ENCODE measurements at regions not wholly inside any gene's neighbourhood (a gene's known extent, or its start where the extent isn't known, plus 50 kb on each side); places are given as distances from the start of the nearest gene placed in this dataset.

DNA sequence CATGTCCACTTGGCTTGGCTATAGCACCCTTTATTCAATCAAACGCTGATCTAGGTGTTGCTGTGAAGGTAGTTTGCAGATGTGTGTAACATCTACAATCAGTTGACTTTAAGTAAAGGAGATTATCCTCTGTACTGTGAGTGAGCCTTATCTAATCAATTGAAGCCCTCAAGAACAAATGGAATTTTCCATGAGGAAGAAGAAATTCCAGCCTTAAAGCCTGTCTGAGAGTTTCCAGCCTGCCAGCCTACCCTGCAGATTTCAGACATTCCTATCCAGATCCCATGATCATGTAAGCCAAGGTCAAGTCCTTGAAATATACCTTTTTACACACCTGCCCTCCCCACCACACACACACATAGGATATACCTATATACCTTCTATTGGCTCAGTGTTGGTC is 696.7 kb downstream of the MRPL39 start:
- Histone ChIP-seq H2AK9ac (replicated peaks; ENCODE audit: low read depth, low read length, poor library complexity) (no peak overlapping the region), H3K56ac (ENCODE audit: extremely low read depth, insufficient read depth, low read length) (no peak overlapping the region), H4K8ac (ENCODE audit: low read depth in 2 of 2, low read length in 2 of 2) (no peak overlapping the region), H2BK15ac (ENCODE audit: low read depth, low read length) (no peak overlapping the region), H3K18ac (ENCODE audit: low read depth, low read length) (no peak overlapping the region), H3K14ac (replicated peaks; ENCODE audit: low read depth, low read length) (no peak overlapping the region), H2AK5ac (ENCODE audit: low read depth, low read length) (no peak overlapping the region), H2BK20ac (ENCODE audit: low read depth, low read length) (no peak overlapping the region), H3K36me3 (ENCODE audit: control insufficient read depth, insufficient read depth, low read length) (no peaks in the 10 kb centered on the region), H3K9me1 (ENCODE audit: insufficient read depth, low read length) (no peaks in the 10 kb centered on the region), H3K27ac (ENCODE audit: insufficient read depth, low read length) (no peak overlapping the region), H3K9ac (ENCODE audit: low read depth, low read length) (no peak overlapping the region), H2BK120ac (ENCODE audit: low read depth, low read length) (no peak overlapping the region), H3K4ac (ENCODE audit: low read depth, low read length) (no peak overlapping the region), H3K4me2 (ENCODE audit: low read depth, low read length) (no peak overlapping the region), H3K27me3 (ENCODE audit: control insufficient read depth, insufficient read depth, low read length) (no peaks in the 10 kb centered on the region), H2AFZ (replicated peaks; ENCODE audit: low read length, poor library complexity) (no peak overlapping the region), H2BK5ac (ENCODE audit: low read depth, low read length, poor library complexity, severe bottlenecking) (no peak overlapping the region), H4K91ac (ENCODE audit: insufficient read depth, low read depth, low read length) (no peak overlapping the region), H3K4me1 (ENCODE audit: control insufficient read depth, insufficient read depth, low read length) (no peaks in the 10 kb centered on the region), H3K79me1 (ENCODE audit: low read depth in 1 of 2, low read length in 2 of 2) (no peaks in the 10 kb centered on the region), H4K20me1 (ENCODE audit: insufficient read depth, low read length) (no peaks in the 10 kb centered on the region), H3K23ac (ENCODE audit: low read depth, low read length) (no peak overlapping the region), H4K5ac (ENCODE audit: low read depth, low read length) (no peak overlapping the region), H3K9me3 (ENCODE audit: control insufficient read depth, insufficient read depth, low read length) (no peaks in the 10 kb centered on the region), H3K4me3 (ENCODE audit: insufficient read depth, low read depth, low read length) (no peak overlapping the region)
- dilution Hi-C loops (cut with HindIII; ENCODE audit: low sequenced_read_pairs, unreplicated experiment): no loop called here
- ChIA-PET CTCF (interaction anchor here (0.8 kb wide), 1 partner anchor 19 kb away, joined by 3 read pairs; no protein-coding TSS in a partner anchor), POLR2A (ENCODE audit: unreplicated experiment) (no interaction called here)
- ATAC-seq (ENCODE audit: low read depth): no peak
- in situ Hi-C loops (cut with MboI; ENCODE audit: low sequenced_read_pairs): no loop called here
- intact Hi-C loops (cut with micrococcal nuclease): no loop called here
- DNase-seq: no peak
- TF ChIP-seq, protein P1, sequence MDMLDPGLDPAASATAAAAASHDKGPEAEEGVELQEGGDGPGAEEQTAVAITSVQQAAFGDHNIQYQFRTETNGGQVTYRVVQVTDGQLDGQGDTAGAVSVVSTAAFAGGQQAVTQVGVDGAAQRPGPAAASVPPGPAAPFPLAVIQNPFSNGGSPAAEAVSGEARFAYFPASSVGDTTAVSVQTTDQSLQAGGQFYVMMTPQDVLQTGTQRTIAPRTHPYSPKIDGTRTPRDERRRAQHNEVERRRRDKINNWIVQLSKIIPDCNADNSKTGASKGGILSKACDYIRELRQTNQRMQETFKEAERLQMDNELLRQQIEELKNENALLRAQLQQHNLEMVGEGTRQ (IDR thresholded peaks at IDR 0.05; ENCODE audit: low read depth, low read length): no peak
- TF ChIP-seq CEBPB (IDR thresholded peaks at IDR 0.05; ENCODE audit: low read depth, low read length) (no peak), NFE2L2 (IDR thresholded peaks at IDR 0.05; ENCODE audit: low read depth, low read length) (no peak), SMC3 (IDR thresholded peaks at IDR 0.05; ENCODE audit: low read depth, low read length) (no peak), RFX5 (IDR thresholded peaks at IDR 0.05; ENCODE audit: low read depth, low read length) (no peak), RAD21 (IDR thresholded peaks at IDR 0.05; ENCODE audit: low read length) (no peak), MAFK (IDR thresholded peaks at IDR 0.05; ENCODE audit: low read depth, low read length) (no peak), FOS (IDR thresholded peaks at IDR 0.05; ENCODE audit: low read depth, low read length) (no peak)
- TF ChIP-seq, protein P2, sequence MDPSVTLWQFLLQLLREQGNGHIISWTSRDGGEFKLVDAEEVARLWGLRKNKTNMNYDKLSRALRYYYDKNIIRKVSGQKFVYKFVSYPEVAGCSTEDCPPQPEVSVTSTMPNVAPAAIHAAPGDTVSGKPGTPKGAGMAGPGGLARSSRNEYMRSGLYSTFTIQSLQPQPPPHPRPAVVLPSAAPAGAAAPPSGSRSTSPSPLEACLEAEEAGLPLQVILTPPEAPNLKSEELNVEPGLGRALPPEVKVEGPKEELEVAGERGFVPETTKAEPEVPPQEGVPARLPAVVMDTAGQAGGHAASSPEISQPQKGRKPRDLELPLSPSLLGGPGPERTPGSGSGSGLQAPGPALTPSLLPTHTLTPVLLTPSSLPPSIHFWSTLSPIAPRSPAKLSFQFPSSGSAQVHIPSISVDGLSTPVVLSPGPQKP (IDR thresholded peaks at IDR 0.05; ENCODE audit: borderline replicate concordance, low read depth, low read length): no peak
- TF ChIP-seq, protein P3, sequence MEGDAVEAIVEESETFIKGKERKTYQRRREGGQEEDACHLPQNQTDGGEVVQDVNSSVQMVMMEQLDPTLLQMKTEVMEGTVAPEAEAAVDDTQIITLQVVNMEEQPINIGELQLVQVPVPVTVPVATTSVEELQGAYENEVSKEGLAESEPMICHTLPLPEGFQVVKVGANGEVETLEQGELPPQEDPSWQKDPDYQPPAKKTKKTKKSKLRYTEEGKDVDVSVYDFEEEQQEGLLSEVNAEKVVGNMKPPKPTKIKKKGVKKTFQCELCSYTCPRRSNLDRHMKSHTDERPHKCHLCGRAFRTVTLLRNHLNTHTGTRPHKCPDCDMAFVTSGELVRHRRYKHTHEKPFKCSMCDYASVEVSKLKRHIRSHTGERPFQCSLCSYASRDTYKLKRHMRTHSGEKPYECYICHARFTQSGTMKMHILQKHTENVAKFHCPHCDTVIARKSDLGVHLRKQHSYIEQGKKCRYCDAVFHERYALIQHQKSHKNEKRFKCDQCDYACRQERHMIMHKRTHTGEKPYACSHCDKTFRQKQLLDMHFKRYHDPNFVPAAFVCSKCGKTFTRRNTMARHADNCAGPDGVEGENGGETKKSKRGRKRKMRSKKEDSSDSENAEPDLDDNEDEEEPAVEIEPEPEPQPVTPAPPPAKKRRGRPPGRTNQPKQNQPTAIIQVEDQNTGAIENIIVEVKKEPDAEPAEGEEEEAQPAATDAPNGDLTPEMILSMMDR (conservative IDR thresholded peaks at IDR 0.05; ENCODE audit: low read depth, low read length): no peak
- WGBS, 2 experiments (ENCODE audit: extremely low coverage in 2 of 2, insufficient read length in 1 of 2): no CpG with 5 or more reads among the region's 1 CpG
- no TSS peak for BruUV-seq (replicated peaks)

Data from IMR-90 (cell line).